Tibial nerve (tissue), 4 donors: ENCODE measurements at regions not wholly inside any gene's neighbourhood (a gene's known extent, or its start where the extent isn't known, plus 50 kb on each side); places are given as distances from the start of the nearest gene placed in this dataset.
"Not testable (repeated sequence)": the region's sequence is repeated elsewhere in the genome, so short reads cannot be mapped to it uniquely, and the experiment has no call there.

Source experiments
- DNase-seq, 2 donors: peaks; one replicate each; pipeline ENCODE4 v3.0.0-alpha.2; 2019; ENCODE audit warnings: low spot score in 2 of 2
- H3K27ac ChIP-seq, 4 donors: fragments of 200-600 bp; sonication (generic) in 3 of 4; one replicate each; pipeline ENCODE4 v1.5.1; 2017 to 2019; ENCODE audit warnings: mild to moderate bottlenecking in 1 of 4
- H3K27me3 ChIP-seq, 2 donors: fragments of 200-600 bp; sonication (generic) in 1 of 2; one replicate each; pipeline versions ENCODE4 v1.5.1 to v1.6.0; 2017 to 2019
- H3K36me3 ChIP-seq, 3 donors: fragments of 200-600 bp; sonication (generic); one replicate each; pipeline ENCODE4 v1.5.1; 2018 to 2019
- H3K4me1 ChIP-seq, 4 donors: fragments of 200-600 bp; sonication (generic) in 3 of 4; one replicate each; pipeline ENCODE4 v1.5.1; 2017 to 2019
- H3K4me3 ChIP-seq, 4 donors: fragments of 200-600 bp; sonication (generic) in 3 of 4; one replicate each; pipeline ENCODE4 v1.5.1; 2017 to 2019; ENCODE audit warnings: mild to moderate bottlenecking in 1 of 4, moderate library complexity in 1 of 4
- H3K9me3 ChIP-seq, 4 donors: fragments of 200-600 bp; sonication (generic) in 3 of 4; one replicate each; pipeline ENCODE4 v1.5.1; 2017 to 2019
- EP300 ChIP-seq, 2 donors: sonication (generic); formaldehyde crosslinking; IDR thresholded peaks; one replicate each; pipeline ENCODE4 v1.6.1; 2017; ENCODE audit warnings: antibody characterized with exemption in 2 of 2, mild to moderate bottlenecking in 1 of 2
- POLR2A ChIP-seq, 2 donors: fragments of 450-650 bp; IDR thresholded peaks; one replicate each; pipeline ENCODE4 v1.6.1; 2017; ENCODE audit warnings: antibody characterized with exemption in 2 of 2, mild to moderate bottlenecking in 2 of 2, moderate library complexity in 2 of 2
- WGBS, 2 donors: methylation state at CpG; one replicate each; pipeline ENCODE4 v1.1.5; 2018; 5-methylcytosine and 5-hydroxymethylcytosine counted together
- TF ChIP-seq, protein P1 (sequence below), 5 experiments: fragments of 200-600 bp in 3 of 5; fragments of 450-650 bp in 2 of 5; sonication (generic) in 3 of 5; IDR thresholded peaks; one replicate each; pipeline ENCODE4 v1.5.1; 2016 to 2019; ENCODE audit warnings: antibody characterized with exemption in 5 of 5, mild to moderate bottlenecking in 3 of 5, moderate library complexity in 2 of 5

DNA sequence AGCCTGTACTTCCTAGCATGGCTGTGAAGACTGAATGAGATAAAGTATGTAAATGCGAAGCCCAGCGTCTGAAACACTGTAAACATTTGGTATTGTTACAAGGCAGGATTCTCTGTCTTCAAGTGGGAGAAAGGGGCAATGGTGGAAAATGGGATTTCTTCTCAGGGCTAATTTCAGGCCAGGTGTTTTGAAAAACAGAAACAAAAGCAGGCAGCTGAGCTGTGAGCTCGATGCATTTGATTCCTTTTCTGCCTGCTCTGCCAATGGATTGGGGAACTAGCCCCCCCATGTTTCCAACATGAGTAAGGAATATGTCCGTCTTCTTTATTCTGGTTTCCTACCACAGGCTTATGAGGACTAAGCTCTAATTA lies 732.1 kb upstream of the AUTS2 start:
- Histone ChIP-seq H3K4me3 (no peak overlapping the region), H3K27me3 (no peaks in the 10 kb centered on the region), H3K36me3 (no peaks in the 10 kb centered on the region), H3K9me3 (no peaks in the 10 kb centered on the region), H3K27ac (no peak overlapping the region), H3K4me1 (no peaks in the 10 kb centered on the region)
- 71 to 78% methylated on average over 4 of the region's 4 CpGs for WGBS, 2 donors
- TF ChIP-seq, protein P1, sequence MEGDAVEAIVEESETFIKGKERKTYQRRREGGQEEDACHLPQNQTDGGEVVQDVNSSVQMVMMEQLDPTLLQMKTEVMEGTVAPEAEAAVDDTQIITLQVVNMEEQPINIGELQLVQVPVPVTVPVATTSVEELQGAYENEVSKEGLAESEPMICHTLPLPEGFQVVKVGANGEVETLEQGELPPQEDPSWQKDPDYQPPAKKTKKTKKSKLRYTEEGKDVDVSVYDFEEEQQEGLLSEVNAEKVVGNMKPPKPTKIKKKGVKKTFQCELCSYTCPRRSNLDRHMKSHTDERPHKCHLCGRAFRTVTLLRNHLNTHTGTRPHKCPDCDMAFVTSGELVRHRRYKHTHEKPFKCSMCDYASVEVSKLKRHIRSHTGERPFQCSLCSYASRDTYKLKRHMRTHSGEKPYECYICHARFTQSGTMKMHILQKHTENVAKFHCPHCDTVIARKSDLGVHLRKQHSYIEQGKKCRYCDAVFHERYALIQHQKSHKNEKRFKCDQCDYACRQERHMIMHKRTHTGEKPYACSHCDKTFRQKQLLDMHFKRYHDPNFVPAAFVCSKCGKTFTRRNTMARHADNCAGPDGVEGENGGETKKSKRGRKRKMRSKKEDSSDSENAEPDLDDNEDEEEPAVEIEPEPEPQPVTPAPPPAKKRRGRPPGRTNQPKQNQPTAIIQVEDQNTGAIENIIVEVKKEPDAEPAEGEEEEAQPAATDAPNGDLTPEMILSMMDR (IDR thresholded peaks at IDR 0.05), result no peak
- TF ChIP-seq EP300 (IDR thresholded peaks at IDR 0.05) (no peak), POLR2A (IDR thresholded peaks at IDR 0.05) (no peak)
- DNase-seq, result no peak

DNA sequence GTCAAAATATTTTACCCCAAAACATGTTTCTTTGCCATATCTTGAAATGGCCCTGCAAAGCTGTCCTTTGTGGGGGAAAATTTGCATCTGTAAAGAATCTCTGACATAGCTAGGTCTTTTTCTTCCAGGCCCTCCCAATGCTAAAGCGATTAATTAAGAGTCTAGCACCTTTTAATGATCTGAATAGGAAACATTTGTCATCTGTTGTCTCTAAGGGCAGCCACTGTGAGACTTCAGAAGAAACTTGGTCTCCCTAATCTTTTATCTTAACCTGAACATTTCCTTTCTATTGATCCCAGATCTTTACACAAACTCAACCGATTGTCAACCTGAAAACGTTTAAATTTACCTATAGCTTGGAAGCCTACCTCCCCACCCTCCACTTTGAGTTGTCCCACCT lies 731.6 kb upstream of the AUTS2 start:
- H3K4me3 ChIP-seq, H3K9me3 ChIP-seq, H3K27ac ChIP-seq, H3K36me3 ChIP-seq, H3K27me3 ChIP-seq, DNase-seq, H3K4me1 ChIP-seq: not testable (repeated sequence)
- 73 to 79% methylated on average over 3 of the region's 3 CpGs for WGBS, 2 donors

DNA sequence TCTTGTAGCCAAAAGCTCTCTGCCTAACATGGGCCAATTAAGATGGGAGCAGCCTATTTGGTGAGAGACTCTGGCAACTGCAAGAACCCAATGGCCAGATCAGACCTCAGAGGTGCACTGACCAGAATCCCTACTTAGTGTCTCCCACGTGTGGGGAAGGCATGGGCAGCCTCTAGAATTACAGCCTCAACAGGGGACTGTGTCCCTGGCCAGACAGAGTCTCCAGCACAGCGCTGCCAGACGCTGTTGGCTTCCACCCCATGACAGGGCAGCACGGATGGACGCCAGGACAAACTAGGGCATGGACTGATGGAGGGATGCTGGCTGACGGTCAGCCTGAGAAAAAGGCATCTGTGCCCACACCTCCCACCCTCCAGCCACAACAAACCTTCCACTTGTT lies 729.3 kb upstream of the AUTS2 start:
- Histone ChIP-seq H3K4me1 (no peaks in the 10 kb centered on the region), H3K27me3 (no peaks in the 10 kb centered on the region), H3K9me3 (no peaks in the 10 kb centered on the region), H3K36me3 (no peaks in the 10 kb centered on the region), H3K27ac (no peak overlapping the region), H3K4me3 (no peak overlapping the region)
- no peak for DNase-seq
- 18 to 70% methylated on average over 5 to 6 of the region's 6 CpGs for WGBS, 2 donors
- TF ChIP-seq, protein P1 (IDR thresholded peaks at IDR 0.05), result no peak
- TF ChIP-seq EP300 (IDR thresholded peaks at IDR 0.05) (no peak), POLR2A (IDR thresholded peaks at IDR 0.05) (no peak)

DNA sequence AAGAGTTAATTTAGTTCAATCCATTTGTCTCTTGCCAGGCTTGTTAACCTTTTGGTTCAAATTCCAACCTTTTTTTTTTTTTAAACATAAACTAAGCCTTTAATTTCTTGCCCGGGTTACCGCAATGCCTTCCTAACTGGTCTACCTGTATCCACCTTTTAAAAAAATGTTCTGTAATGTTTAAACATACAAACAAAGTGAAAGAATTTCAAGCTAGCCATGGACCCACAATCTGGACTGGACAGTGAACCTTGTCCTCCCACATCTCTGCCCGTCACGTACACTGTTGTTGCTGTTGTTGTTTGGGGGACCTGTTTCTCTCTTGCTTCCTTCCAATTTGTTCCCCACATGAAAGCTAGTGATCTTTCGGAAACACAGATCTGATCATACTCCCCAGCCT lies 724.7 kb upstream of the AUTS2 start:
- Histone ChIP-seq H3K27ac (no peak overlapping the region), H3K9me3 (no peaks in the 10 kb centered on the region), H3K27me3 (no peaks in the 10 kb centered on the region), H3K36me3 (no peaks in the 10 kb centered on the region), H3K4me3 (no peak overlapping the region), H3K4me1 (no peaks in the 10 kb centered on the region)
- 79 to 80% methylated on average over 5 of the region's 5 CpGs for WGBS, 2 donors
- DNase-seq, result no peak
- TF ChIP-seq EP300 (IDR thresholded peaks at IDR 0.05) (no peak), POLR2A (IDR thresholded peaks at IDR 0.05) (no peak)
- TF ChIP-seq, protein P1 (IDR thresholded peaks at IDR 0.05), result no peak

DNA sequence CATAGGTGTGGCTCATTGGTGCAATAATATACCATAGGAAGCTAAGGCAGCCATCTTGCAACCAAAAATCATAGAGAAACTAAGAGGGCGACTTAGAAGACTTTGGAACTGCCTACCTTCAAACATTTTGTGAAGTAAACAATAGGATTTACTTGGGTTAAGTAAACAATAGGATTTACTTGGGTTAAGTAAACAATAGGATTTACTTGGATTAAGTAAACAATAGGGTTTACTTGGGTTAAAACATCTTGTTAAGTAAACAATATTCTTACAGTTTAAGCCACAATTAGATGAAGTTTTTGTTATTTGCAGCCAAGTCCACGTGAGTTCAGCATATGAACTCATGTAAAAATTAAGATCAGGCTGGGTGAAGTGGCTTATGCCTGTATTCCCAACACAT lies 722.4 kb upstream of the AUTS2 start:
- Histone ChIP-seq H3K27ac (no peak overlapping the region), H3K4me3 (no peak overlapping the region), H3K27me3 (no peaks in the 10 kb centered on the region), H3K36me3 (no peaks in the 10 kb centered on the region), H3K9me3 (no peaks in the 10 kb centered on the region), H3K4me1 (no peaks in the 10 kb centered on the region)
- 69 to 74% methylated on average over 2 of the region's 2 CpGs for WGBS, 2 donors
- TF ChIP-seq POLR2A (IDR thresholded peaks at IDR 0.05), result no peak
- TF ChIP-seq, protein P1 (IDR thresholded peaks at IDR 0.05), result no peak
- TF ChIP-seq EP300 (IDR thresholded peaks at IDR 0.05), result no peak
- no peak for DNase-seq

DNA sequence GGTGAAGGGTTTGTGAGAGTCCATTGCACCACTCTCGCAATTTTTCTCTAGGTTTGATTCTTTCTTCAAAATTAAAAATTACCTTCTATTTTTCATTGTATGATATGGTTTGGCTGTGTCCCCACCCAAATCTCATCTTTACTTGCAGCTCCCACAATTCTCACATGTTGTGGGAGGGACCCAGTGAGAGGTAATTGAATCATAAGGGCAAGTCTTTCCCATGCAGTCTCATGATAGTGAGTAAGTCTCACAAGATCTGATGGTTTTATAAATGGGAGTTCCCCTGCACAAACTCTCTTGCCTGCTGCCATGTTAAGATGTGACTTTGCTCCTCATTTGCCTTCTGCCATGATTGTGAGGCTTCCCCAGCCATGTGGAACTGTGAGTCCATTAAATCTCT lies 711.2 kb upstream of the AUTS2 start:
- H3K4me1 ChIP-seq, H3K27ac ChIP-seq, H3K27me3 ChIP-seq, H3K4me3 ChIP-seq, DNase-seq, H3K9me3 ChIP-seq, H3K36me3 ChIP-seq: not testable (repeated sequence)
- WGBS, 2 donors, result 97 to 98% methylated on average over 1 of the region's 1 CpG
